ENCODE measurements at regions not wholly inside any gene's neighbourhood (a gene's known extent, or its start where the extent isn't known, plus 50 kb on each side); places are given as distances from the start of the nearest gene placed in this dataset.

DNA sequence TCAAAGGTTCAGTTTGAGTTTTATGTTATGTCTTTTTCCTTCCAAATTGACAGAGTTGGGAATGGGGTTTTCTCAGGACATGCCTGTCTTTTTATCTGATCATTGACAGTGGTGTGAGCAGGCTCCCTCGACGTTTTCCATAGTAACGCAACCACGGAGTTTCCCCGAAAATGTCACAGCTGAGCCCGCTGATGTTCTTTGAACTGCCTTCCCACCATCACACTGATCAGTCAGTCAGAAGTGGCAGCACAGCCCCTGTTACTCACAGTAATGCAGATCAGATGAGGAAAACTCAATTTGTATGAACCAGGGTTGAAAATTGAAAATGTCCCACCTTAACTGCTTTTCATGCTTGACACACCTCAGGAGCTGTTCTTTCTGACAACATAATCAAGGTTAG, 210.4 kb downstream of the NECTIN3 start:
- TF ChIP-seq, protein P1, sequence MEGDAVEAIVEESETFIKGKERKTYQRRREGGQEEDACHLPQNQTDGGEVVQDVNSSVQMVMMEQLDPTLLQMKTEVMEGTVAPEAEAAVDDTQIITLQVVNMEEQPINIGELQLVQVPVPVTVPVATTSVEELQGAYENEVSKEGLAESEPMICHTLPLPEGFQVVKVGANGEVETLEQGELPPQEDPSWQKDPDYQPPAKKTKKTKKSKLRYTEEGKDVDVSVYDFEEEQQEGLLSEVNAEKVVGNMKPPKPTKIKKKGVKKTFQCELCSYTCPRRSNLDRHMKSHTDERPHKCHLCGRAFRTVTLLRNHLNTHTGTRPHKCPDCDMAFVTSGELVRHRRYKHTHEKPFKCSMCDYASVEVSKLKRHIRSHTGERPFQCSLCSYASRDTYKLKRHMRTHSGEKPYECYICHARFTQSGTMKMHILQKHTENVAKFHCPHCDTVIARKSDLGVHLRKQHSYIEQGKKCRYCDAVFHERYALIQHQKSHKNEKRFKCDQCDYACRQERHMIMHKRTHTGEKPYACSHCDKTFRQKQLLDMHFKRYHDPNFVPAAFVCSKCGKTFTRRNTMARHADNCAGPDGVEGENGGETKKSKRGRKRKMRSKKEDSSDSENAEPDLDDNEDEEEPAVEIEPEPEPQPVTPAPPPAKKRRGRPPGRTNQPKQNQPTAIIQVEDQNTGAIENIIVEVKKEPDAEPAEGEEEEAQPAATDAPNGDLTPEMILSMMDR (IDR thresholded peaks at IDR 0.05; ENCODE audit: low read depth, low read length), result no peak
- no peak for TF ChIP-seq EZH2phosphoT487 (IDR thresholded peaks at IDR 0.05; ENCODE audit: low read depth)

All from OCI-LY3 (cell line).